SU-DHL-6 (cell line): ENCODE measurements at regions not wholly inside any gene's neighbourhood (a gene's known extent, or its start where the extent isn't known, plus 50 kb on each side); places are given as distances from the start of the nearest gene placed in this dataset.
A peak's percentile ranks its signal among the peaks of the same experiment; 100 is the strongest.

Experiments
- H2AFZ ChIP-seq: fragments of 200-600 bp; sonication (generic); 2 replicates; pipeline ENCODE4 v1.6.1; 2014; ENCODE audit warnings: low read depth, mild to moderate bottlenecking, moderate library complexity, mixed read lengths, antibody characterized with exemption, low read length; ENCODE audit not compliant: severe bottlenecking
- H3F3A ChIP-seq: fragments of 200-600 bp; shearing (Covaris generic); 2 replicates; pipeline ENCODE4 v1.6.0; 2016; ENCODE audit warnings: antibody characterized with exemption, mild to moderate bottlenecking; ENCODE audit not compliant: insufficient read depth
- H3K27ac ChIP-seq: fragments of 200-600 bp; sonication (generic); 2 replicates; pipeline ENCODE4 v1.5.1; 2016; ENCODE audit warnings: low read depth, mild to moderate bottlenecking, low read length, moderate library complexity, mixed read lengths
- H3K27me3 ChIP-seq: fragments of 200-600 bp; sonication (generic), shearing (Covaris generic); 2 replicates; pipeline ENCODE4 v1.6.0; 2014; ENCODE audit warnings: mild to moderate bottlenecking, low read length
- H3K36me3 ChIP-seq: fragments of 200-600 bp; sonication (generic); 2 replicates; pipeline ENCODE4 v1.6.1; 2014; ENCODE audit warnings: mild to moderate bottlenecking, low read length, mixed read lengths
- H3K4me2 ChIP-seq: fragments of 300-600, 200-600 bp; shearing (Covaris generic), sonication (generic); 2 replicates; pipeline ENCODE4 v1.6.0; 2014; ENCODE audit warnings: low read length, low read depth, mild to moderate bottlenecking; ENCODE audit not compliant: poor library complexity, severe bottlenecking
- H3K4me3 ChIP-seq: fragments of 200-600 bp; sonication (generic); 2 replicates; pipeline ENCODE4 v1.5.1; 2014; ENCODE audit warnings: antibody characterized with exemption, low read length, mild to moderate bottlenecking, mixed read lengths; ENCODE audit not compliant: insufficient read depth, poor library complexity, severe bottlenecking
- H3K79me2 ChIP-seq: fragments of 200-600 bp; sonication (generic); 2 replicates; pipeline ENCODE4 v1.6.1; 2014; ENCODE audit warnings: mild to moderate bottlenecking, low read length, moderate library complexity; ENCODE audit not compliant: insufficient read depth
- H3K9ac ChIP-seq: fragments of 200-600 bp; sonication (generic); 2 replicates; pipeline ENCODE4 v1.7.0; 2014; ENCODE audit warnings: mild to moderate bottlenecking, low read length
- H3K9me2 ChIP-seq: fragments of 200-600 bp; sonication (generic); replicated peaks from 2 replicates; pipeline ENCODE4 v1.6.1; 2014; ENCODE audit warnings: low read length; ENCODE audit not compliant: insufficient read depth
- H3K9me3 ChIP-seq: fragments of 200-600 bp; sonication (generic); 2 replicates; pipeline ENCODE4 v1.6.1; 2014; ENCODE audit warnings: low read length, mixed read lengths; ENCODE audit not compliant: insufficient read depth
- H4K20me1 ChIP-seq: fragments of 200-600 bp; sonication (generic); 2 replicates; pipeline ENCODE4 v1.6.1; 2014; ENCODE audit warnings: low read depth, mild to moderate bottlenecking, antibody characterized with exemption, low read length, moderate library complexity, mixed read lengths
- EZH2phosphoT487 ChIP-seq: fragments of 200-600 bp; sonication (generic), shearing (Covaris generic); conservative IDR thresholded peaks from 2 replicates; pipeline ENCODE4 v1.6.1; 2018; ENCODE audit warnings: mild to moderate bottlenecking, antibody characterized with exemption, low read length, moderate library complexity, mixed read lengths
- TF ChIP-seq, protein P1 (sequence below): fragments of 200-600 bp; sonication (generic); IDR thresholded peaks from one replicate; pipeline ENCODE4 v1.5.1; 2017; ENCODE audit warnings: antibody characterized with exemption, mild to moderate bottlenecking, low read length, moderate library complexity; ENCODE audit not compliant: insufficient read depth, poor library complexity, severe bottlenecking

DNA sequence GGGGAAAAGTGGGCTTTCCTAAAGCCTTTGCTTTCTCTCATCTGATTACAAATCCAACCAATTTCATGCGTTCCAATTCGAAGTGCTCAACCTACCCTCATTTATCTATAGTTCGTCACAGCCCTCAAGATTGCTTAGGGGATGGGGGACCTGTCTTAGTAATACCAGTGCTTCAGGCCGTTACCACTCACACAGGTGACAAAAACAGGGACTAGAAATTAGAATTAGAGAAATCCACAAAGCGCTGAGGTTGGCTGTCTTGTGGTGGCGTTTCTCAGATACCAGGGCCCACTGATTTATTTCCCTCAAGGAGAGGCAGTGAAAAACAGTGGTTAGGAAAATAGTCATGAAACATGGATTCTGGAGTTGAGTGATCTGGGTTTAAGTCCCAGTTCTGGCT lies 121.6 kb upstream of the SPACA1 start:
- Histone ChIP-seq H2AFZ (no peak overlapping the region), H3K9me3 (no peaks in the 10 kb centered on the region), H3F3A (peaks cover 66% of the 10 kb centered on the region), H3K27me3 (no peaks in the 10 kb centered on the region), H3K9me2 (no peaks in the 10 kb centered on the region), H3K4me3 (no peak overlapping the region), H3K79me2 (no peaks in the 10 kb centered on the region), H3K4me2 (peak overlapping the region; percentile 96), H3K9ac (peak overlapping the region; percentile 88), H4K20me1 (no peaks in the 10 kb centered on the region), H3K27ac (peak overlapping the region; percentile 99), H3K36me3 (no peaks in the 10 kb centered on the region)
- no peak for TF ChIP-seq EZH2phosphoT487
- TF ChIP-seq, protein P1, sequence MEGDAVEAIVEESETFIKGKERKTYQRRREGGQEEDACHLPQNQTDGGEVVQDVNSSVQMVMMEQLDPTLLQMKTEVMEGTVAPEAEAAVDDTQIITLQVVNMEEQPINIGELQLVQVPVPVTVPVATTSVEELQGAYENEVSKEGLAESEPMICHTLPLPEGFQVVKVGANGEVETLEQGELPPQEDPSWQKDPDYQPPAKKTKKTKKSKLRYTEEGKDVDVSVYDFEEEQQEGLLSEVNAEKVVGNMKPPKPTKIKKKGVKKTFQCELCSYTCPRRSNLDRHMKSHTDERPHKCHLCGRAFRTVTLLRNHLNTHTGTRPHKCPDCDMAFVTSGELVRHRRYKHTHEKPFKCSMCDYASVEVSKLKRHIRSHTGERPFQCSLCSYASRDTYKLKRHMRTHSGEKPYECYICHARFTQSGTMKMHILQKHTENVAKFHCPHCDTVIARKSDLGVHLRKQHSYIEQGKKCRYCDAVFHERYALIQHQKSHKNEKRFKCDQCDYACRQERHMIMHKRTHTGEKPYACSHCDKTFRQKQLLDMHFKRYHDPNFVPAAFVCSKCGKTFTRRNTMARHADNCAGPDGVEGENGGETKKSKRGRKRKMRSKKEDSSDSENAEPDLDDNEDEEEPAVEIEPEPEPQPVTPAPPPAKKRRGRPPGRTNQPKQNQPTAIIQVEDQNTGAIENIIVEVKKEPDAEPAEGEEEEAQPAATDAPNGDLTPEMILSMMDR = no peak

DNA sequence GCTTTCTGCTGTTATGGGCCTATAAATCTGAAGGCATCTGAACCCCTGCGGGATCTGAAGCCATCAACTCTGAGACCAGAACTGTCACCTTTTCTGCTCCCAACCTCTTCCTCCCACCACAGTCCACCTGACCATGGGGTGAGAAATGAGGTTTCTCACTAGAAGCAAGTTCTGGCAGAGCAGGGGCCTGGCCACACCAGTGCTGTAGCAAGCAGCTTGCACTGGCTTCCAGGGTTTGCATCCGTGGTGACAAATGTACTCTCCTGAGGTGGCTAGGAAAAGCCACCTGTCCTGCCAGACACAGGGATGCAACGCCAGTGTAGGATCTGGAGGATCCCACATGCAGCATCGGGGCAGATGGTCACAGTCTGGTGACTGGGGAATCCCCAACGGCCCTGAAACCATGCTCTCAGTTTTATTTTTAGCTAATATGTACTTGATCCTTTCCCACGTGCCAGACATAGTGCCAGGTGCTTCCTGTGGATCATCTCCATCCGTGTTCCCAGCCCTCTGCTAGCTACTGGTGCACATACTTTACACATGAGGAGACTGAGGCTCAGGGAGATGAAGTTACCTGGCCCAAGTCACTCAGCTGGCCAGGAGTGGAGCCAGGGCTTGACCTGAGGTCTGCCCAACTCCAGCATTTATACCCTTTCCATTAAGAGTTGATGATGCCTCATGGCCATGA lies 122.1 kb upstream of the SPACA1 start:
- Histone ChIP-seq H3K4me2 (peak overlapping the region; percentile 96), H3K79me2 (no peaks in the 10 kb centered on the region; the same call in 1 of the 2 replicates), H3K36me3 (no peaks in the 10 kb centered on the region), H2AFZ (no peak overlapping the region), H3K27ac (peak overlapping the region; percentile 99), H3F3A (peaks cover 71% of the 10 kb centered on the region), H3K9ac (peak overlapping the region; percentile 88), H3K9me3 (no peaks in the 10 kb centered on the region), H3K27me3 (no peaks in the 10 kb centered on the region), H4K20me1 (no peaks in the 10 kb centered on the region), H3K4me3 (no peak overlapping the region), H3K9me2 (no peaks in the 10 kb centered on the region)
- TF ChIP-seq, protein P1 = no peak
- no peak for TF ChIP-seq EZH2phosphoT487

DNA sequence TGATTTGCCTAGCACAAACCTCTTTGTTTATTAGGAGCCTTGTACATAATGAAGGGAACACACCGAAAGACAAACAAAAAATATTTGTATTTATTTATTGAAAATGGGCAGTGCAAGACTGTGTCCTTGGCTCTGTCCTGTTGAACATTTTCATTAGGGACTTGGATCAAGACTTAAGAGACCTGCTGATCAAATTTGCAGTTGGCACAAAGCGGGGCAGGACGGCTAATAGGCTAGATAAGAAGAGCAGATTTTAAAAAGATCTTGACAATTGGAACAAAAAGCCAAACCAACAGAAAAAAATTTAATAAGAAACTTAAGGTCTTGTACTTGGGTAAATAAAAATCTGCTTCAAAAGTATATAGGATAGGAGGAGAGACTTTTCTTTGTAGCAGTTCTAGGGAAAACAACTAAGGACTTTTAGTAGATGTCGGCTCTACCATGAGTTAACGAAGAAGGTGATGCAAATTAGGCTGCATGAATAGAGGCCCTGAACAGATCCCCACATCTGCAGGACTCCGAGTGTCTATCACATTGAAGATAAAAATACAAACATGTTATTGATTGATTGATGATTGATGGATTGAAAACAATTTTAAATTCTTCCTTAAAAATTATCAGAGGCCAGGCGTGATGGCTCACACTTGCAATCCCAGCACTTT lies 124.1 kb upstream of the SPACA1 start:
- Histone ChIP-seq H4K20me1 (no peaks in the 10 kb centered on the region), H3K4me3 (peak overlapping the region; percentile 23), H3K9me3 (no peaks in the 10 kb centered on the region), H3K4me2 (peak overlapping the region; percentile 96), H2AFZ (no peak overlapping the region), H3F3A (peaks cover 89% of the 10 kb centered on the region), H3K36me3 (no peaks in the 10 kb centered on the region), H3K9me2 (no peaks in the 10 kb centered on the region), H3K27me3 (no peaks in the 10 kb centered on the region), H3K27ac (peak overlapping the region; percentile 99), H3K9ac (peak overlapping the region; percentile 88), H3K79me2 (no peaks in the 10 kb centered on the region; the same call in 1 of the 2 replicates)
- TF ChIP-seq, protein P1 = no peak
- no peak for TF ChIP-seq EZH2phosphoT487
